ENCODE measurements at regions not wholly inside any gene's neighbourhood (a gene's known extent, or its start where the extent isn't known, plus 50 kb on each side); places are given as distances from the start of the nearest gene placed in this dataset.

DNA sequence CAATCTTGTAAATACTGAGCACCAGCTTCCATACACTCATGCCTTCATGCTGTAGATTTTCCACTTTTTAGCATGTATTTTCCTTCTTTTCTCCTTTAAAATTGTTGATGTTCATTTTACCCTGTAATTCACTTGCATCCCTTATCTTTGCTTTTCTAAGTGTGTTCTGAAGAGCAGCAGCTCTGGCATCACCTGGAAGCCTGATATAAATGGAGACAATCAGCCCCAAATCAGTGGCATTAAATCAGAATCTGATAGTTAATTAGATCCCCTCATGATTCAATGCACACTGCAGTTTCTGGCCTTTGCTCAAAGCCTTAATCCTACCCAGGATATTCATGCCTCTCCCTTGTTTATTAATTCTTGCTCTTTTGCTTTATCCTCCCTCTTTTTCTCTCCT, 942.4 kb downstream of the XPNPEP1 start:
- no peak for DNase-seq
- TF ChIP-seq EP300 (IDR thresholded peaks at IDR 0.05) (no peak), POLR2AphosphoS5 (IDR thresholded peaks at IDR 0.05) (no peak), POLR2A (IDR thresholded peaks at IDR 0.05) (no peak)
- TF ChIP-seq, protein P1, sequence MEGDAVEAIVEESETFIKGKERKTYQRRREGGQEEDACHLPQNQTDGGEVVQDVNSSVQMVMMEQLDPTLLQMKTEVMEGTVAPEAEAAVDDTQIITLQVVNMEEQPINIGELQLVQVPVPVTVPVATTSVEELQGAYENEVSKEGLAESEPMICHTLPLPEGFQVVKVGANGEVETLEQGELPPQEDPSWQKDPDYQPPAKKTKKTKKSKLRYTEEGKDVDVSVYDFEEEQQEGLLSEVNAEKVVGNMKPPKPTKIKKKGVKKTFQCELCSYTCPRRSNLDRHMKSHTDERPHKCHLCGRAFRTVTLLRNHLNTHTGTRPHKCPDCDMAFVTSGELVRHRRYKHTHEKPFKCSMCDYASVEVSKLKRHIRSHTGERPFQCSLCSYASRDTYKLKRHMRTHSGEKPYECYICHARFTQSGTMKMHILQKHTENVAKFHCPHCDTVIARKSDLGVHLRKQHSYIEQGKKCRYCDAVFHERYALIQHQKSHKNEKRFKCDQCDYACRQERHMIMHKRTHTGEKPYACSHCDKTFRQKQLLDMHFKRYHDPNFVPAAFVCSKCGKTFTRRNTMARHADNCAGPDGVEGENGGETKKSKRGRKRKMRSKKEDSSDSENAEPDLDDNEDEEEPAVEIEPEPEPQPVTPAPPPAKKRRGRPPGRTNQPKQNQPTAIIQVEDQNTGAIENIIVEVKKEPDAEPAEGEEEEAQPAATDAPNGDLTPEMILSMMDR (IDR thresholded peaks at IDR 0.05) = no peak
- Histone ChIP-seq H3K27ac (no peak overlapping the region), H3K4me1 (peaks cover 0 to 11% (median 2%) of the 10 kb centered on the region in 4 donors), H3K36me3 (no peaks in the 10 kb centered on the region), H3K27me3 (no peaks in the 10 kb centered on the region), H3K4me3 (no peak overlapping the region), H3K9me3 (peaks cover 0 to 3% (median 0%) of the 10 kb centered on the region in 4 donors)
- intact Hi-C loops (cut with DNase I) = no loop called here

DNA sequence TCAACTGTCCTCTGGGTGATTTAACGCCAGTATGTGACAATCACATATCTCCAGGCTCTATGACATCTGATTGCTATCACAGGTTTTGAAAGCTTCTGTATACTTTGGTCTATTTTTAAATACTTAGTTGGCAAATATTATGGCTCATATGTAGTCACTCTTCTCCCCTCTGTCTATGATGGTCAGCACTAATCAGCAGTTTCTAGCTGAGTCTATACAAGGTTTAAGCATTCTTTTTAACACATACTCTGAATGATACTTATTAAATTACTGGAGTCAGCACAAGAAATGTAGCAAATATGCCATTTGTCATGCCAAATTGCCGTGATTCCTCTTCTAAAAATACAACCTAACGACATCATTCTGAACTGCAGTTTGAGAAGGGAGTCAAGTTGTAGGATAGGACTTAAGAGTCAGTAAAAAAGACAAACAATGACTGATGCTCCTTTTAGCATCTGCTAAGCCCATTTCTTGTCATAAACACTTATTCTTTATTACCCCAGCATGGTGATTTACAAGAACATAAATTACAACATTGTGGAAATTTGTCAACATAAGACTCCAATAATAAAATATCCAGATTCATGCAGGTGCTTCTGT, 947.8 kb downstream of the XPNPEP1 start:
- Histone ChIP-seq H3K4me3 (no peak overlapping the region), H3K9me3 (peaks cover 0 to 3% (median 0%) of the 10 kb centered on the region in 4 donors), H3K36me3 (no peaks in the 10 kb centered on the region), H3K27me3 (no peaks in the 10 kb centered on the region), H3K27ac (no peak overlapping the region), H3K4me1 (no peaks in the 10 kb centered on the region)
- DNase-seq = no peak
- TF ChIP-seq EP300 (IDR thresholded peaks at IDR 0.05) = no peak
- no peak for TF ChIP-seq POLR2A (IDR thresholded peaks at IDR 0.05)
- no peak for TF ChIP-seq POLR2AphosphoS5 (IDR thresholded peaks at IDR 0.05)
- TF ChIP-seq, protein P1 (IDR thresholded peaks at IDR 0.05) = no peak
- 59 to 67% methylated on average over 3 of the region's 3 CpGs for WGBS, 2 donors
- intact Hi-C loops (cut with DNase I) = no loop called here

DNA sequence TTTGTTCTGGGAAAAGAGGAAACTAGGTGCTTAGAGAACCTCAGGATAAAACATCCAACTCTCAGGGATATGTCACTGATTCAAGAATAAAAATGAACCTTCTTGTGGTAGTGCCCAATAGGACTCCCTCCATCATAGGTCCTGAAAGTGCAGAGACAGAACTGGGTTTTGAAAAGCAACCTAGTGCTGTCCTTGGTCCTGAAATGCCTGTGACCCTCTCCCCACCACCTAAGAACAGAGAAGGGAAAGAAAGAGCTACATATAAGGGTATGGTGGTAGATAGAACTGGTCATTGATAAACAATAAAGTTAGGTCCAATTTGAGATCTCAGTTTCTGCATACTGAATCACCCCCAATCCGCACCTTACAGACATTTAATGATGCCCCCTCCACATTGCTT, 953.3 kb downstream of the XPNPEP1 start:
- Histone ChIP-seq H3K27ac (no peak overlapping the region), H3K4me3 (no peak overlapping the region), H3K9me3 (no peaks in the 10 kb centered on the region), H3K27me3 (no peaks in the 10 kb centered on the region), H3K36me3 (no peaks in the 10 kb centered on the region), H3K4me1 (no peaks in the 10 kb centered on the region)
- TF ChIP-seq, protein P1 (IDR thresholded peaks at IDR 0.05) = no peak
- TF ChIP-seq POLR2AphosphoS5 (IDR thresholded peaks at IDR 0.05) = no peak
- no peak for TF ChIP-seq POLR2A (IDR thresholded peaks at IDR 0.05)
- no peak for TF ChIP-seq EP300 (IDR thresholded peaks at IDR 0.05)
- no peak for DNase-seq
- intact Hi-C loops (cut with DNase I) = no loop called here
- 46 to 53% methylated on average over 1 of the region's 1 CpG for WGBS, 2 donors

DNA sequence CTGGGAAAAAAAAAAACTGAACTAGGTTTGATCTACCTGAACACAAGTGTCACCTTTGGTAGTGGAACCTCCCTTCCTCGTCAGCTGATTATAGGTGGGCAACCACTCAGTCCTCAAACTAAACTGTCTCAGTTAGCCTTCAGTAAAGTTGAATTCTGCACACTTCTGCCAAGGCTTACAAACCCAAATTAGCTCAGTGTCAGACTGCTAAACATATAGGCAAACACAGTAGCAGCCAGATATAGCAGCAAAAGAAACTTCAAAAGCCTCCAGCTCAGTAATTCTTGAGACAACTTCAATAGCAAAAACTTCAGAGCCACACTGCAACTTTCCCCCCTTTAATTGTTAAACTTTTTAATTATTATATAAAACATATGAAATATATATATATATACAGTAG, 956.9 kb downstream of the XPNPEP1 start:
- no peak for DNase-seq
- H3K27me3 ChIP-seq = no peaks in the 10 kb centered on the region
- H3K36me3 ChIP-seq = no peaks in the 10 kb centered on the region
- intact Hi-C loops (cut with DNase I) = no loop called here
- 79 to 98% methylated on average over 1 of the region's 1 CpG for WGBS, 2 donors
- H3K27ac ChIP-seq = no peak overlapping the region
- H3K9me3 ChIP-seq = no peaks in the 10 kb centered on the region
- no peak for TF ChIP-seq POLR2AphosphoS5 (IDR thresholded peaks at IDR 0.05)
- H3K4me3 ChIP-seq = no peak overlapping the region
- H3K4me1 ChIP-seq = no peaks in the 10 kb centered on the region

DNA sequence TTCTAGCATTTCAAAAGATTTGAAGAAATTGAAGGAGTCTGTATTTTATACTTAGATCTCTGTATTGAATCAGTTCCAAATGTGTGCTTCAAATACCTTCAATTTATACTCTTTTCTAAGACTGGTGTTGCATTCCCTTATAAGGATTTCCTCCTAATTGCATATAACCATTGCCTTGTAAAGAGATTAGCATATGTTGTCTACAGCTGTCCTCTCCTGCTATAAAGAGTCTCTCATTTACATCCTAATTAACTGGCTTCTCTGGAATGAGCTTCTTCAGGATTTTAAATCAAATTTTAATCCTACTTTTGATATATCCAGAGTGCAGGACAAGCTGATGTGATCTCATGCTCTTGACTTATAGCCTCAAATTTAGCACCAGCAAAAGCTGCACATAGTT, 957.3 kb downstream of the XPNPEP1 start:
- Histone ChIP-seq H3K4me3 (no peak overlapping the region), H3K27ac (no peak overlapping the region), H3K36me3 (no peaks in the 10 kb centered on the region), H3K27me3 (no peaks in the 10 kb centered on the region), H3K4me1 (no peaks in the 10 kb centered on the region), H3K9me3 (no peaks in the 10 kb centered on the region)
- intact Hi-C loops (cut with DNase I) = no loop called here
- TF ChIP-seq POLR2AphosphoS5 (IDR thresholded peaks at IDR 0.05) = no peak
- TF ChIP-seq, protein P1 (IDR thresholded peaks at IDR 0.05) = no peak
- no peak for TF ChIP-seq POLR2A (IDR thresholded peaks at IDR 0.05)
- TF ChIP-seq EP300 (IDR thresholded peaks at IDR 0.05) = no peak
- DNase-seq = no peak
